Tibial artery (tissue), 4 donors: ENCODE measurements at regions not wholly inside any gene's neighbourhood (a gene's known extent, or its start where the extent isn't known, plus 50 kb on each side); places are given as distances from the start of the nearest gene placed in this dataset.

ENCODE experiments used
- DNase-seq, 2 donors: peaks; one replicate each; pipeline ENCODE4 v3.0.0-alpha.2; 2019
- H3K27ac ChIP-seq, 2 donors: fragments of 200-600 bp; sonication (generic) in 1 of 2; 1 replicate in 1 of 2; 2 replicates in 1 of 2; pipeline ENCODE4 v1.5.1; 2018 to 2019; ENCODE audit warnings: mild to moderate bottlenecking in 1 of 2
- H3K27me3 ChIP-seq, 2 donors: fragments of 200-600 bp; sonication (generic) in 1 of 2; one replicate each; pipeline versions ENCODE4 v1.5.1 to v1.6.0; 2016 to 2019
- H3K36me3 ChIP-seq, 3 donors: fragments of 200-600 bp; sonication (generic) in 2 of 3; one replicate each; pipeline ENCODE4 v1.5.1; 2016 to 2019; ENCODE audit warnings: mild to moderate bottlenecking in 2 of 3
- H3K4me1 ChIP-seq, 4 donors: fragments of 200-600 bp; sonication (generic) in 2 of 4; 1 replicate in 3 of 4; 2 replicates in 1 of 4; pipeline ENCODE4 v1.5.1; 2016 to 2019
- H3K4me3 ChIP-seq, 2 donors: fragments of 200-600 bp; sonication (generic) in 1 of 2; 1 replicate in 1 of 2; 2 replicates in 1 of 2; pipeline ENCODE4 v1.5.1; 2018 to 2019; ENCODE audit warnings: mild to moderate bottlenecking in 2 of 2
- H3K9me3 ChIP-seq, 3 donors: fragments of 200-600 bp; sonication (generic) in 1 of 3; one replicate each; pipeline ENCODE4 v1.5.1; 2016 to 2019
- CTCF ChIP-seq, 2 experiments: fragments of 200-600 bp in 1 of 2; fragments of 450-650 bp in 1 of 2; IDR thresholded peaks; one replicate each; pipeline ENCODE4 v1.5.1; 2017 to 2019; ENCODE audit warnings: antibody characterized with exemption in 2 of 2, mild to moderate bottlenecking in 1 of 2, moderate library complexity in 1 of 2
- intact Hi-C: fragments of 100-400 bp; cut with DNase I; formaldehyde crosslinking; loops from one replicate; pipeline ENCODE4 v1.15.0; 2023; ENCODE audit warnings: low total_unique reads

GRCh38 chr14:83151571-83151970 is 1617.9 kb upstream of the SEL1L start:
- Histone ChIP-seq H3K36me3 (no peaks in the 10 kb centered on the region), H3K27me3 (no peaks in the 10 kb centered on the region), H3K9me3 (no peaks in the 10 kb centered on the region), H3K4me1 (no peaks in the 10 kb centered on the region), H3K27ac (no peak overlapping the region), H3K4me3 (no peak overlapping the region)
- intact Hi-C loops = no loop called here
- no peak for TF ChIP-seq CTCF (IDR thresholded peaks at IDR 0.05)
- no peak for DNase-seq

GRCh38 chr14:83153081-83153480 is 1619.4 kb upstream of the SEL1L start:
- Histone ChIP-seq H3K9me3 (no peaks in the 10 kb centered on the region), H3K4me1 (no peaks in the 10 kb centered on the region), H3K36me3 (no peaks in the 10 kb centered on the region), H3K4me3 (no peak overlapping the region), H3K27me3 (no peaks in the 10 kb centered on the region), H3K27ac (no peak overlapping the region)
- TF ChIP-seq CTCF (IDR thresholded peaks at IDR 0.05) = no peak
- intact Hi-C loops = no loop called here
- no peak for DNase-seq

GRCh38 chr14:83162361-83162929 is 1628.8 kb upstream of the SEL1L start:
- intact Hi-C loops = no loop called here
- Histone ChIP-seq H3K27ac (no peak overlapping the region), H3K36me3 (no peaks in the 10 kb centered on the region)

GRCh38 chr14:83163016-83163415 is 1629.4 kb upstream of the SEL1L start:
- no peak for DNase-seq
- H3K4me3 ChIP-seq = no peak overlapping the region
- TF ChIP-seq CTCF (IDR thresholded peaks at IDR 0.05) = no peak
- H3K9me3 ChIP-seq = no peaks in the 10 kb centered on the region
- intact Hi-C loops = no loop called here
- H3K27ac ChIP-seq = no peak overlapping the region
- peaks cover 0 to 16% (median 5%) of the 10 kb centered on the region in 4 donors for H3K4me1 ChIP-seq
- no peaks in the 10 kb centered on the region for H3K27me3 ChIP-seq
- no peaks in the 10 kb centered on the region for H3K36me3 ChIP-seq

More at GRCh38 chr14:83162361-83162929, 1628.8 kb upstream of the SEL1L start:
- TF ChIP-seq CTCF (IDR thresholded peaks at IDR 0.05) = no peak
- Histone ChIP-seq H3K9me3 (no peaks in the 10 kb centered on the region), H3K27me3 (no peaks in the 10 kb centered on the region), H3K4me3 (no peak overlapping the region), H3K4me1 (peaks cover 0 to 16% (median 5%) of the 10 kb centered on the region in 4 donors)
- no peak for DNase-seq

DNA sequence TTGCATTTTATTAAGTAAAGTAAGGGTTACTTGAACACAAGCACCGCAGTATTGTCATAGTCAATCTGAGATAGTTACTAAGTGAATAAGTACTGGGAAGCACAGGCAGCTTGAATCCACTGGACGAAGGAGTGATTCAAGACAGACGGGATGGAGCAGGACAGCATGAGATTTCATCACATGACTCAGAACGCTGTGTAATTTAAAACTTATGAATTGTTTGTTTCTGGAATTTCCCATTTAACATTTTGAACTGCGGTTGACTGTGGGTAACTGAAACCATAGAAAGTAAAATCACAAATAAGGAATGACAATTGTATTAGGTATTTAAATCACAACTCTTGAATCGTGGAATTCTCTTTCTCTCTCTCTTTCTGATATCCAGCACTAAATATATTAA is 1630.4 kb upstream of the SEL1L start:
- no peak for DNase-seq
- Histone ChIP-seq H3K9me3 (no peaks in the 10 kb centered on the region), H3K36me3 (no peaks in the 10 kb centered on the region), H3K4me3 (no peak overlapping the region), H3K27me3 (no peaks in the 10 kb centered on the region), H3K4me1 (peaks cover 0 to 16% (median 5%) of the 10 kb centered on the region in 4 donors), H3K27ac (no peak overlapping the region)
- intact Hi-C loops = no loop called here
- TF ChIP-seq CTCF (IDR thresholded peaks at IDR 0.05) = no peak

DNA sequence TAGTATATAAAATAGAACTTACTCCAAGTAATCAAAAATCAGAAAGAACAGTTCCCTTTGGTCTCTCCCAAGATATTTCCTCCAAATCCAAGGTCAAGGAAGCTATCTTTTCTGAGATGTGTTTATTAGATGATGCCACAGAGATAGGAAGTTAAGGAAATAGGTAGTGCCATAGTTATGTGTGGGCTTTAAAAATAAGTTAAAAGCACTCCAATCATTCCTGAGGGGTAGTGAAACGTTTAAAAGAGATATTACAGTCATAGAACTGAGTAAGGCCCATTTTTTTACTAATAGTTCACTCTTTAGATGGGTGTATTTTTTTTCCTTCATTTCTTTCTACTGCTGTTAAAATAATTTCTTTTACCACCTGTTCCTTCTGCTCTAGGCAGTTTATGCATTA is 1630.9 kb upstream of the SEL1L start:
- Histone ChIP-seq H3K36me3 (no peaks in the 10 kb centered on the region), H3K27ac (no peak overlapping the region), H3K9me3 (no peaks in the 10 kb centered on the region), H3K4me1 (peaks cover 0 to 16% (median 5%) of the 10 kb centered on the region in 4 donors), H3K27me3 (no peaks in the 10 kb centered on the region), H3K4me3 (no peak overlapping the region)
- DNase-seq = no peak
- TF ChIP-seq CTCF (IDR thresholded peaks at IDR 0.05) = no peak
- intact Hi-C loops = no loop called here
